SK-N-SH (cell line): ENCODE measurements at regions not wholly inside any gene's neighbourhood (a gene's known extent, or its start where the extent isn't known, plus 50 kb on each side); places are given as distances from the start of the nearest gene placed in this dataset.

Experiments used
- CTCF ChIA-PET: fragments of 300-600, 350-600 bp; formaldehyde crosslinking; extraction: SDS; loops from one replicate; lab custom pipeline; 2021; lab: Yijun Ruan, JAX
- POLR2A ChIA-PET: fragments of 350-600 bp; sonication (Branson Sonifier 250); formaldehyde crosslinking; extraction: SDS; loops from one replicate; lab custom pipeline; 2020; ENCODE audit warnings: antibody characterized with exemption, inconsistent platforms; lab: Yijun Ruan, JAX
- DNase-seq: peaks from one replicate; pipeline ENCODE4 v3.0.0; 2012
- H2AFZ ChIP-seq: fragments of 200-600 bp; sonication (generic); 2 replicates; pipeline ENCODE4 v1.8.1; 2016; ENCODE audit warnings: antibody characterized with exemption, mild to moderate bottlenecking, low read depth
- H3F3A ChIP-seq: fragments of 200-600 bp; sonication (generic); replicated peaks from 2 replicates; pipeline ENCODE3; 2016; ENCODE audit warnings: antibody characterized with exemption, mild to moderate bottlenecking; ENCODE audit not compliant: insufficient read depth
- H3K27ac ChIP-seq, 2 experiments: fragments of 200-500 bp in 1 of 2; fragments of 200-600 bp in 1 of 2; sonication (Bioruptor generic) in 1 of 2; sonication (generic), shearing (Covaris generic) in 1 of 2; 2 replicates each; pipeline versions ENCODE4 v1.5.1 to v1.6.1; 2014 to 2016; ENCODE audit warnings: low read depth in 2 of 2, inconsistent platforms in 1 of 2, low read length in 1 of 2, mild to moderate bottlenecking in 1 of 2, mixed read lengths in 1 of 2
- H3K27me3 ChIP-seq: fragments of 200-600 bp; sonication (generic), shearing (Covaris generic); 2 replicates; pipeline ENCODE4 v1.6.1; 2016; ENCODE audit warnings: mixed run types; ENCODE audit not compliant: insufficient read depth
- H3K36me3 ChIP-seq, 2 experiments: fragments of 200-500 bp in 1 of 2; fragments of 200-600 bp in 1 of 2; sonication (Bioruptor generic) in 1 of 2; sonication (generic) in 1 of 2; replicated peaks in 1 of 2; 2 replicates each; pipeline versions ENCODE3 to v1.5.1; 2014 to 2016; ENCODE audit warnings: low read length in 1 of 2, mild to moderate bottlenecking in 1 of 2; ENCODE audit not compliant: insufficient read depth in 2 of 2, control insufficient read depth in 1 of 2
- H3K4me1 ChIP-seq, 2 experiments: fragments of 200-500 bp in 1 of 2; fragments of 200-600 bp in 1 of 2; sonication (Bioruptor generic) in 1 of 2; sonication (generic), shearing (Covaris generic) in 1 of 2; 2 replicates each; pipeline versions ENCODE4 v1.5.1 to v1.6.1; 2014 to 2016; ENCODE audit warnings: low read depth in 1 of 2, low read length in 1 of 2, mixed run types in 1 of 2; ENCODE audit not compliant: insufficient read depth in 2 of 2, control insufficient read depth in 1 of 2
- H3K4me2 ChIP-seq: fragments of 200-600 bp; sonication (generic), shearing (Covaris generic); 2 replicates; pipeline ENCODE4 v1.6.1; 2017; ENCODE audit warnings: mixed run types
- H3K4me3 ChIP-seq, 2 experiments: fragments of 200-500 bp in 1 of 2; fragments of 200-600 bp in 1 of 2; sonication (Bioruptor generic) in 1 of 2; sonication (generic), shearing (Covaris generic) in 1 of 2; 2 replicates each; pipeline versions ENCODE4 v1.5.1 to v1.8.1; 2014 to 2016; ENCODE audit warnings: low read depth in 2 of 2, inconsistent platforms in 1 of 2, low read length in 1 of 2, mild to moderate bottlenecking in 1 of 2, mixed read lengths in 1 of 2, moderate library complexity in 1 of 2
- H3K79me2 ChIP-seq: fragments of 200-600 bp; sonication (generic); 2 replicates; pipeline ENCODE4 v1.8.1; 2017; ENCODE audit warnings: mild to moderate bottlenecking; ENCODE audit not compliant: insufficient read depth
- H3K9ac ChIP-seq: fragments of 200-600 bp; sonication (generic); 2 replicates; pipeline ENCODE4 v1.6.1; 2017; ENCODE audit warnings: mixed run types
- H3K9me2 ChIP-seq: fragments of 200-600 bp; sonication (generic); 2 replicates; pipeline ENCODE4 v1.6.1; 2017; ENCODE audit warnings: mixed run types
- H3K9me3 ChIP-seq: fragments of 200-600 bp; sonication (generic); 2 replicates; pipeline ENCODE4 v1.6.1; 2017; ENCODE audit warnings: mixed run types, mild to moderate bottlenecking, moderate library complexity
- H4K20me1 ChIP-seq: fragments of 200-600 bp; sonication (generic); 2 replicates; pipeline ENCODE4 v1.6.1; 2017; ENCODE audit warnings: mild to moderate bottlenecking, mixed run types; ENCODE audit not compliant: insufficient read depth
- CHD2 ChIP-seq: fragments of 150-350 bp; IDR thresholded peaks from 2 replicates; pipeline ENCODE4 v1.6.1; 2018; ENCODE audit warnings: low read length; ENCODE audit not compliant: partially characterized antibody
- ELF1 ChIP-seq: IDR thresholded peaks from 2 replicates; pipeline ENCODE4 v1.4.0; 2012
- EZH2phosphoT487 ChIP-seq: fragments of 200-600 bp; sonication (generic); IDR thresholded peaks from 2 replicates; pipeline ENCODE4 v1.6.1; 2017; ENCODE audit warnings: low read depth, mixed run types, mild to moderate bottlenecking, antibody characterized with exemption, moderate library complexity, borderline replicate concordance
- FOSL2 ChIP-seq: IDR thresholded peaks from 2 replicates; pipeline ENCODE4 v1.4.0; 2012; ENCODE audit warnings: low read depth, mild to moderate bottlenecking, moderate library complexity, borderline replicate concordance
- FOXJ3 ChIP-seq: sonication (generic); formaldehyde crosslinking; IDR thresholded peaks from 2 replicates; pipeline ENCODE4 v1.5.1; 2020; ENCODE audit warnings: mild to moderate bottlenecking, missing genetic modification reagents
- GABPA ChIP-seq: IDR thresholded peaks from 2 replicates; pipeline ENCODE4 v1.4.0; 2012; ENCODE audit warnings: low read depth, mild to moderate bottlenecking
- JUND ChIP-seq: IDR thresholded peaks from 2 replicates; pipeline ENCODE4 v1.4.0; 2012
- MEF2A ChIP-seq: IDR thresholded peaks from 2 replicates; pipeline ENCODE4 v1.4.0; 2012; ENCODE audit warnings: low read depth, borderline replicate concordance
- NFIC ChIP-seq: IDR thresholded peaks from 2 replicates; pipeline ENCODE4 v1.4.0; 2012; ENCODE audit warnings: borderline replicate concordance
- POLR2AphosphoS5 ChIP-seq: IDR thresholded peaks from 2 replicates; pipeline ENCODE4 v1.6.1; 2012; ENCODE audit warnings: low read depth, low read length
- RAD21 ChIP-seq: IDR thresholded peaks from 2 replicates; pipeline ENCODE4 v1.6.1; 2012; ENCODE audit warnings: mild to moderate bottlenecking, low read length
- RCOR1 ChIP-seq: fragments of 150-350 bp; IDR thresholded peaks from 2 replicates; pipeline ENCODE4 v1.6.1; 2017; ENCODE audit warnings: antibody characterized with exemption, low read length
- RXRA ChIP-seq: IDR thresholded peaks from 2 replicates; pipeline ENCODE4 v1.4.0; 2012; ENCODE audit warnings: low read depth, mild to moderate bottlenecking, borderline replicate concordance
- SIN3A ChIP-seq: IDR thresholded peaks from 2 replicates; pipeline ENCODE4 v1.6.1; 2012; ENCODE audit warnings: low read depth, mild to moderate bottlenecking, low read length, moderate library complexity, borderline replicate concordance
- SMC3 ChIP-seq: IDR thresholded peaks from 2 replicates; pipeline ENCODE4 v1.6.1; 2012; ENCODE audit warnings: low read depth, low read length, improper control_type of control experiment
- TAF1 ChIP-seq: IDR thresholded peaks from 2 replicates; pipeline ENCODE4 v1.6.1; 2012; ENCODE audit warnings: low read depth, mild to moderate bottlenecking, low read length, moderate library complexity, borderline replicate concordance
- YY1 ChIP-seq: IDR thresholded peaks from 2 replicates; pipeline ENCODE4 v1.4.0; 2012; ENCODE audit warnings: low read depth, mild to moderate bottlenecking
- WGBS: methylation state at CpG from one replicate; pipeline ENCODE4 v1.1.6; 2017; ENCODE audit warnings: low lambda C conversion rate; 5-methylcytosine and 5-hydroxymethylcytosine counted together
- TF ChIP-seq, protein P1 (sequence below): fragments of 150-350 bp; IDR thresholded peaks from 2 replicates; pipeline ENCODE4 v1.6.1; 2017; ENCODE audit warnings: antibody characterized with exemption, low read length, low read depth, borderline replicate concordance
- TF ChIP-seq, protein P2 (sequence below): IDR thresholded peaks from 2 replicates; pipeline ENCODE4 v1.4.0; 2012; ENCODE audit warnings: low read depth, borderline replicate concordance
- TF ChIP-seq, protein P3 (sequence below): IDR thresholded peaks from 2 replicates; pipeline ENCODE4 v1.6.1; 2012; ENCODE audit warnings: mild to moderate bottlenecking, low read depth, low read length, moderate library complexity
- TF ChIP-seq, protein P4 (sequence below): IDR thresholded peaks from 2 replicates; pipeline ENCODE4; 2012

DNA sequence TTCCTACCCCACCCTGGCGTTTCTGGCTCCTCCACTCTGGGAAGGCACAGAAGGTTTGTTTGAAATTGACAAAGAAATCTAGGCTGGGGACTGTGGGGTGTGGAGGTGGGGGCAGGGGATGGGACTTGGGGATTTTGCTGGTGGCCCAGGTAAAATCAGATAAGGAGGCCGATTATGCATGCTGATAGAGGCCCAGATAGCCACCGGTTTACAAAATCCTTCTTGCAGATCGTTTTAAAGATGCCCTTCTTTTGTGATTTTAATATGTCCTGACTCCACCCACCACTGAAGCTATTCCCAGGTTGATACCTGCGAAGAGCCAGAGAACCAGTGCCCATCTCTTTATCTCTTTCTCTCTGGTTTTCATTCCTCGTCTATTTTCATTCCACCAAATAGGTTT lies 104.9 kb downstream of the TFAP2C start:
- no peak for DNase-seq
- Histone ChIP-seq H2AFZ (no peak overlapping the region), H3K9ac (no peak overlapping the region), H3K9me3 (no peaks in the 10 kb centered on the region), H3K27me3 (peaks cover 10% of the 10 kb centered on the region; the same call in 1 of the 2 replicates), H3K4me1 (no peaks in the 10 kb centered on the region), H3K4me2 (no peak overlapping the region), H3F3A (no peaks in the 10 kb centered on the region), H3K79me2 (no peaks in the 10 kb centered on the region), H4K20me1 (no peaks in the 10 kb centered on the region), H3K27ac (no peak overlapping the region), H3K4me3 (no peak overlapping the region), H3K9me2 (no peaks in the 10 kb centered on the region), H3K36me3 (no peaks in the 10 kb centered on the region)
- ChIA-PET POLR2A (no interaction called here), CTCF (no interaction called here)
- no peak for TF ChIP-seq CHD2
- TF ChIP-seq, protein P1, sequence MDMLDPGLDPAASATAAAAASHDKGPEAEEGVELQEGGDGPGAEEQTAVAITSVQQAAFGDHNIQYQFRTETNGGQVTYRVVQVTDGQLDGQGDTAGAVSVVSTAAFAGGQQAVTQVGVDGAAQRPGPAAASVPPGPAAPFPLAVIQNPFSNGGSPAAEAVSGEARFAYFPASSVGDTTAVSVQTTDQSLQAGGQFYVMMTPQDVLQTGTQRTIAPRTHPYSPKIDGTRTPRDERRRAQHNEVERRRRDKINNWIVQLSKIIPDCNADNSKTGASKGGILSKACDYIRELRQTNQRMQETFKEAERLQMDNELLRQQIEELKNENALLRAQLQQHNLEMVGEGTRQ = no peak
- no peak for TF ChIP-seq TAF1
- TF ChIP-seq FOXJ3 = no peak
- TF ChIP-seq GABPA = no peak
- no peak for TF ChIP-seq SMC3
- no peak for TF ChIP-seq SIN3A
- TF ChIP-seq, protein P2, sequence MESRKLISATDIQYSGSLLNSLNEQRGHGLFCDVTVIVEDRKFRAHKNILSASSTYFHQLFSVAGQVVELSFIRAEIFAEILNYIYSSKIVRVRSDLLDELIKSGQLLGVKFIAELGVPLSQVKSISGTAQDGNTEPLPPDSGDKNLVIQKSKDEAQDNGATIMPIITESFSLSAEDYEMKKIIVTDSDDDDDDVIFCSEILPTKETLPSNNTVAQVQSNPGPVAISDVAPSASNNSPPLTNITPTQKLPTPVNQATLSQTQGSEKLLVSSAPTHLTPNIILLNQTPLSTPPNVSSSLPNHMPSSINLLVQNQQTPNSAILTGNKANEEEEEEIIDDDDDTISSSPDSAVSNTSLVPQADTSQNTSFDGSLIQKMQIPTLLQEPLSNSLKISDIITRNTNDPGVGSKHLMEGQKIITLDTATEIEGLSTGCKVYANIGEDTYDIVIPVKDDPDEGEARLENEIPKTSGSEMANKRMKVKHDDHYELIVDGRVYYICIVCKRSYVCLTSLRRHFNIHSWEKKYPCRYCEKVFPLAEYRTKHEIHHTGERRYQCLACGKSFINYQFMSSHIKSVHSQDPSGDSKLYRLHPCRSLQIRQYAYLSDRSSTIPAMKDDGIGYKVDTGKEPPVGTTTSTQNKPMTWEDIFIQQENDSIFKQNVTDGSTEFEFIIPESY = no peak
- TF ChIP-seq FOSL2 = no peak
- TF ChIP-seq, protein P3, sequence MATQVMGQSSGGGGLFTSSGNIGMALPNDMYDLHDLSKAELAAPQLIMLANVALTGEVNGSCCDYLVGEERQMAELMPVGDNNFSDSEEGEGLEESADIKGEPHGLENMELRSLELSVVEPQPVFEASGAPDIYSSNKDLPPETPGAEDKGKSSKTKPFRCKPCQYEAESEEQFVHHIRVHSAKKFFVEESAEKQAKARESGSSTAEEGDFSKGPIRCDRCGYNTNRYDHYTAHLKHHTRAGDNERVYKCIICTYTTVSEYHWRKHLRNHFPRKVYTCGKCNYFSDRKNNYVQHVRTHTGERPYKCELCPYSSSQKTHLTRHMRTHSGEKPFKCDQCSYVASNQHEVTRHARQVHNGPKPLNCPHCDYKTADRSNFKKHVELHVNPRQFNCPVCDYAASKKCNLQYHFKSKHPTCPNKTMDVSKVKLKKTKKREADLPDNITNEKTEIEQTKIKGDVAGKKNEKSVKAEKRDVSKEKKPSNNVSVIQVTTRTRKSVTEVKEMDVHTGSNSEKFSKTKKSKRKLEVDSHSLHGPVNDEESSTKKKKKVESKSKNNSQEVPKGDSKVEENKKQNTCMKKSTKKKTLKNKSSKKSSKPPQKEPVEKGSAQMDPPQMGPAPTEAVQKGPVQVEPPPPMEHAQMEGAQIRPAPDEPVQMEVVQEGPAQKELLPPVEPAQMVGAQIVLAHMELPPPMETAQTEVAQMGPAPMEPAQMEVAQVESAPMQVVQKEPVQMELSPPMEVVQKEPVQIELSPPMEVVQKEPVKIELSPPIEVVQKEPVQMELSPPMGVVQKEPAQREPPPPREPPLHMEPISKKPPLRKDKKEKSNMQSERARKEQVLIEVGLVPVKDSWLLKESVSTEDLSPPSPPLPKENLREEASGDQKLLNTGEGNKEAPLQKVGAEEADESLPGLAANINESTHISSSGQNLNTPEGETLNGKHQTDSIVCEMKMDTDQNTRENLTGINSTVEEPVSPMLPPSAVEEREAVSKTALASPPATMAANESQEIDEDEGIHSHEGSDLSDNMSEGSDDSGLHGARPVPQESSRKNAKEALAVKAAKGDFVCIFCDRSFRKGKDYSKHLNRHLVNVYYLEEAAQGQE = no peak
- no peak for TF ChIP-seq ELF1
- WGBS = 14% methylated on average over 6 of the region's 6 CpGs

DNA sequence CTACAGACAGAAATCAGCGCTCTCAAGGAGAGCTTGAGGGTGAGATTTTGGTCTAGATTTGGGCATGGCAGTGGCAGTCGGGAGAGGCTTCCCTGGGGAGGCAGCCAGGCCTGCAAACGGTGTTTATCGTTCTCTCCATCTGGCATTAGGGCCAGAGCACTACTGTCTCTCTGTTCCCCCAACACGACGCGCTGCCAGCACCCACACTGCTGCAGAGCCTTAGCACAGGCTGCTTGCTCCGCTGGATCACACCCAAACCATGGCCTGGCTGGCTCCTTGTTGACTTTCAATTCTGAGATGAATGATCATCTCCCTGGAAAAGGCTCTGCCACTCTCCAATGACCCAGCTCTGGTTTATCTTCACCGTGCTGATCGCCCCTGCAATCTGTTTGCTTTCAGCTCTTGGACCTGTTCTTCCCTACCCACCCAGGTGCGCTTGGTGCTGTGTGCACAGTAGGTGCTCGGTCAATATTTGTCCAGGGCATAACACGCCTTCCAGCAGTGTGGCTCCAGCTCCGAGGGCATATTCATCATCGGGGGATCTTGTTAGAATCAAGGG lies 106.1 kb downstream of the TFAP2C start:
- Histone ChIP-seq H3K4me1 (no peaks in the 10 kb centered on the region), H3K4me2 (no peak overlapping the region), H3K79me2 (no peaks in the 10 kb centered on the region), H3K9me2 (no peaks in the 10 kb centered on the region), H3F3A (no peaks in the 10 kb centered on the region), H2AFZ (no peak overlapping the region), H3K9ac (no peak overlapping the region), H3K27ac (no peak overlapping the region), H3K27me3 (peaks cover 18% of the 10 kb centered on the region), H3K36me3 (no peaks in the 10 kb centered on the region), H3K9me3 (no peaks in the 10 kb centered on the region), H4K20me1 (no peaks in the 10 kb centered on the region), H3K4me3 (no peak overlapping the region)
- CTCF ChIA-PET = interaction anchor here (1.1 kb wide), 1 partner anchor 109 kb away, joined by 3 read pairs; no protein-coding TSS in a partner anchor
- DNase-seq = no peak
- POLR2A ChIA-PET = no interaction called here
- 27% methylated on average over 13 of the region's 15 CpGs for WGBS
- TF ChIP-seq MEF2A (no peak), TAF1 (no peak), EZH2phosphoT487 (no peak), NFIC (no peak), GABPA (no peak), POLR2AphosphoS5 (no peak), JUND (no peak), RCOR1 (no peak), RAD21 (no peak), YY1 (no peak), FOXJ3 (no peak), CHD2 (no peak), RXRA (no peak)
- TF ChIP-seq, protein P4, sequence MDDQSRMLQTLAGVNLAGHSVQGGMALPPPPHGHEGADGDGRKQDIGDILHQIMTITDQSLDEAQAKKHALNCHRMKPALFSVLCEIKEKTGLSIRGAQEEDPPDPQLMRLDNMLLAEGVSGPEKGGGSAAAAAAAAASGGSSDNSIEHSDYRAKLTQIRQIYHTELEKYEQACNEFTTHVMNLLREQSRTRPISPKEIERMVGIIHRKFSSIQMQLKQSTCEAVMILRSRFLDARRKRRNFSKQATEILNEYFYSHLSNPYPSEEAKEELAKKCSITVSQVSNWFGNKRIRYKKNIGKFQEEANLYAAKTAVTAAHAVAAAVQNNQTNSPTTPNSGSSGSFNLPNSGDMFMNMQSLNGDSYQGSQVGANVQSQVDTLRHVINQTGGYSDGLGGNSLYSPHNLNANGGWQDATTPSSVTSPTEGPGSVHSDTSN = no peak
